ENCODE measurements at regions not wholly inside any gene's neighbourhood (a gene's known extent, or its start where the extent isn't known, plus 50 kb on each side); places are given as distances from the start of the nearest gene placed in this dataset.

GRCh38 chr13:60727140-60727539, 330.1 kb downstream of the TDRD3 start:
- TF ChIP-seq CTCF (IDR thresholded peaks at IDR 0.05) (no peak), EP300 (IDR thresholded peaks at IDR 0.05) (no peak)

Measured in tibial nerve (tissue), 4 donors.